ENCODE measurements at regions not wholly inside any gene's neighbourhood (a gene's known extent, or its start where the extent isn't known, plus 50 kb on each side); places are given as distances from the start of the nearest gene placed in this dataset.

- TF ChIP-seq POLR2A (IDR thresholded peaks at IDR 0.05) (no peak), CTCF (IDR thresholded peaks at IDR 0.05) (no peak)
- no peaks in the 10 kb centered on the region for H3K36me3 ChIP-seq
- no peak for DNase-seq
Measured at GRCh38 chr5:44252545-44252944, 136.7 kb downstream of the FGF10 start.

GRCh38 chr5:44246986-44247385, 142.2 kb downstream of the FGF10 start:
- Histone ChIP-seq H3K36me3 (no peaks in the 10 kb centered on the region), H3K9me3 (no peaks in the 10 kb centered on the region), H3K27me3 (no peaks in the 10 kb centered on the region), H3K4me1 (no peaks in the 10 kb centered on the region), H3K27ac (no peak overlapping the region), H3K4me3 (no peak overlapping the region)
- TF ChIP-seq CTCF (IDR thresholded peaks at IDR 0.05), result no peak
- no peak for TF ChIP-seq POLR2A (IDR thresholded peaks at IDR 0.05)
- DNase-seq, result no peak

More at GRCh38 chr5:44252545-44252944, 136.7 kb downstream of the FGF10 start:
- Histone ChIP-seq H3K4me3 (no peak overlapping the region), H3K27ac (no peak overlapping the region), H3K27me3 (no peaks in the 10 kb centered on the region), H3K9me3 (no peaks in the 10 kb centered on the region), H3K4me1 (no peaks in the 10 kb centered on the region)

- H3K36me3 ChIP-seq, result no peaks in the 10 kb centered on the region
- no peaks in the 10 kb centered on the region for H3K9me3 ChIP-seq
- no peaks in the 10 kb centered on the region for H3K27me3 ChIP-seq
- H3K4me1 ChIP-seq, result no peaks in the 10 kb centered on the region
- no peak for TF ChIP-seq CTCF (IDR thresholded peaks at IDR 0.05)
- no peak for TF ChIP-seq POLR2A (IDR thresholded peaks at IDR 0.05)
- H3K27ac ChIP-seq, result no peak overlapping the region
- no peak for DNase-seq
- H3K4me3 ChIP-seq, result no peak overlapping the region
Measured at GRCh38 chr5:44245935-44246334, 143.3 kb downstream of the FGF10 start.

- no peak for TF ChIP-seq POLR2A (IDR thresholded peaks at IDR 0.05)
- no peak for TF ChIP-seq CTCF (IDR thresholded peaks at IDR 0.05)
- H3K36me3 ChIP-seq, result no peaks in the 10 kb centered on the region
- no peaks in the 10 kb centered on the region for H3K4me1 ChIP-seq
- no peaks in the 10 kb centered on the region for H3K9me3 ChIP-seq
- H3K27me3 ChIP-seq, result no peaks in the 10 kb centered on the region
- H3K27ac ChIP-seq, result no peak overlapping the region
- DNase-seq, result no peak
- no peak overlapping the region for H3K4me3 ChIP-seq
Measured at GRCh38 chr5:44242791-44243190, 146.4 kb downstream of the FGF10 start.

- Histone ChIP-seq H3K27me3 (no peaks in the 10 kb centered on the region), H3K4me3 (no peak overlapping the region), H3K9me3 (no peaks in the 10 kb centered on the region), H3K4me1 (no peaks in the 10 kb centered on the region), H3K36me3 (no peaks in the 10 kb centered on the region), H3K27ac (no peak overlapping the region)
- DNase-seq, result no peak
- TF ChIP-seq CTCF (IDR thresholded peaks at IDR 0.05), result no peak
- TF ChIP-seq POLR2A (IDR thresholded peaks at IDR 0.05), result no peak
Measured at GRCh38 chr5:44236040-44236439, 153.2 kb downstream of the FGF10 start.

GRCh38 chr5:44233691-44234090, 155.5 kb downstream of the FGF10 start:
- H3K4me1 ChIP-seq, result no peaks in the 10 kb centered on the region
- no peak for DNase-seq
- H3K27me3 ChIP-seq, result no peaks in the 10 kb centered on the region
- no peak for TF ChIP-seq CTCF (IDR thresholded peaks at IDR 0.05)
- TF ChIP-seq POLR2A (IDR thresholded peaks at IDR 0.05), result no peak
- no peak overlapping the region for H3K27ac ChIP-seq
- H3K4me3 ChIP-seq, result no peak overlapping the region
- H3K9me3 ChIP-seq, result no peaks in the 10 kb centered on the region
- H3K36me3 ChIP-seq, result no peaks in the 10 kb centered on the region

Data from Peyer's patch (tissue), 4 donors.